GM04503 (cell line): ENCODE measurements at regions not wholly inside any gene's neighbourhood (a gene's known extent, or its start where the extent isn't known, plus 50 kb on each side); places are given as distances from the start of the nearest gene placed in this dataset.

ENCODE experiments used
- DNase-seq: peaks from one replicate; pipeline ENCODE4 v3.0.0-alpha.2; 2012; ENCODE audit warnings: low read depth

DNA sequence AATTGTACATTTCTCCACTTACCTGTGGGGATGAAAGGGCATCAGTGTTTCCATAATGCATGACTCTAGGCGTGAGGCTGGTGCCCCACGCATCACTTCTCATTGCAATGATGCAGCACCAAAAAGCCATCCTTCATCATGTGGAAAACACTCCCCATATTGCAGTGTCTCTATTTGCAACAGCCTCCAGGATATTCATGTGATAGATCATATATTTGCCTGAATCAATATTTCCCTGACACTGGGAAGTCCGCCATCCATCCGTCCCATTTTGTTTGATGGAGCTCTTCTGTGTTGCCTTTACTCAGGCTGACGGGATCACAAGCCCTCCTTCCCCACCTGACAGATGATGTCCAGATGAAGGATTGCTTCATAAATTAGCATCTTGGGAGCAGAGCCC is 74.5 kb upstream of the CAMK1G start:
- no peak for DNase-seq

GRCh38 chr1:209510063-209510462 is 73.5 kb upstream of the CAMK1G start:
- no peak for DNase-seq

- no peak for DNase-seq
Measured at GRCh38 chr1:209511169-209511568, 72.3 kb upstream of the CAMK1G start.

DNA sequence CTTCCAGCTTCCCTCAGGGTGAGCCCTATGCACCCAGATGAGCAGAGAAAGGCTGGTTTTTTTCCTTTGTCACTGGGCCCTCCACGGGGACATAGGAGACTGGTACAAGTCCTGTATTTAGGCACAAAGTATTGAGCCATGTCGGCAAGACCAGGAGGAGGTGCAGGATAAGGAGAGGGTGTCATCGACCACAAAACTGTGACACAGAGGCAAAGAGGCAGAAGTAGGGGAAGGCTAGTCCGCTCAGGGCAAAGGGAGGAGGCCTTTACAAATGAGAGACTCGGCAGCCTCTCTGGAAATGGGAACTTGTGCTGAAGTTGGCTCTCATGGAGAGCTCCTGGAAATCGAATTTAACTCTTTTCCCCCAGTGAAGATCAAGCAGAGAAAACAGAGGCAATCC is 70.7 kb upstream of the CAMK1G start:
- DNase-seq: no peak

- DNase-seq: no peak
Measured at GRCh38 chr1:209513226-209513625, 70.3 kb upstream of the CAMK1G start.

DNA sequence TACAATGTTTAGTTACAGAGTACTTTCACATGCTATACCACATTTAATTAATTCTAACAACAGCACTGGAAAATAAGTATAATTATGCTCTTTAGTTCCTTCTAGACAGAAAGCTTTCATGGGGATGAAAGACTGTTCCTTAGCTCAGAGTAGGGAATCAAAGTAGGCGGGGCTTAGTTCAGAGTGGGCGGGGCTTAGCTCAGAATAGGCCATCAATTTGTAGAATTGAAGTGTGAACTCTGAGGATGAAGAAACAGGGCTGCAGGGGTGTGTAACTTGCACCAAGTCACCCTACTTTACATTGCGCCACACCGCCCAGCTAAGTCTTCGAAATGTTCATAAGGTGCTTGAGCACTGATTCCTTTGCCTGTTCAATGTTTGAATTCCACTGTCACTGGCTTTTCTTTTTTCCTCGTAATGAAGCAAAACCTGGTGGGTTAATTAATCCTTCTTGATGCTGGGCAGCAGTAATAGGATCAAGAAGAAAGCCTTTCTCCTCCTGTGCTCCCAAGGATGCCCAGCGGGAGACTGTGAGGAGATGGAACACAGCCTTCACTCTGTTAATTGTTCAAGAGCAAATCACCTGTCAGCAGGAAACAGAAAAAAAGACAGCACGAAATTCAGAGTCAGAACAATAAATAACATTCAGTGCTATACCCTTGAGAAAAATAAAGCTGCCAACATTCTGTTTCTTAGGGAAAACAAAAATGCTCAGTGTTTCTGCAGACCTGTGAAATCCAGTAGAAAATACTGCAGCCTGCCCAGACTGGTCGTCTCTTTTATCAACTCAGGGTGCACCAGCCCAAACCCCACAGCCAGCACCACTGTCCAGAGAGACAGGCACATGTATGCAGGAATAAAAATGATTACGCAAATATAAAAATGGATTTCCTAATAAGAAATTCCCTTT is 66.5 kb upstream of the CAMK1G start:
- no peak for DNase-seq

DNA sequence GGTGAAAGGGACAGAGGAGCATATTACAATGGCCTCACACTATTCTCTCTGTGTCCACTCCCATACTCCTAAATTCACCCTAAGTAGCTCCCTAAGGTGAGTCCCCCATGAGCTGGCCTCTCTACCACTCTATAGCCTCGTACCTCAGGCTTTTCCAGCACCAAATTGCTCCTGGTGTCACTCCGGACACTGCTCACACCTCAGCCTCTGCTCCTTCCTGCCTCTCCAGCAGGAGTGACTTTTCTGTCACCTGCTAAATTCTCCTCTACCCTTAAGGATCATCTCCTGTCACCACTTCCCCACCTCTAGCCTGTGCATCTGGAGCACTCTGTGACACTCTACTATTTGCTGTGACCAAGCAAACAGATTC is 65.8 kb upstream of the CAMK1G start:
- DNase-seq: no peak

- DNase-seq: no peak
Measured at GRCh38 chr1:209519786-209520185, 63.7 kb upstream of the CAMK1G start.

DNA sequence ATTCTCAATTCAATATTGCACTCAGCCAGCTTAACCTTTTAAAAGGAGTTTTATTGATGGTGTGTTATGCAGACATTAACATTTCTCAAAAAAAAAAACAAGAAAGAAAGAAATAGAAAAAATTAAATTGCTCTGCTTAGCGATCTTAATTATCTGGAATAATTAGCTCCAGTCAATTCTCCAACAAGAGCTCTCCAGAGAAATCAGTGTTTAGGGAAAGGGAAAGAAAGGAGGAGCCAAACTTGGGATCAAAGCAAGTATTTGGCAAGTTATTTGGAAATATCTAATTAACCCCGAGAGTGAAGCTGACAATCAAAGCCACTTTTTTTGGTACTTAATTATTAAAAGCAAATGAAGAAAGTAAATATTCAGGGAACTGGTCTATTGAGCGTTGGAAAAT is 60.7 kb upstream of the CAMK1G start:
- no peak for DNase-seq

GRCh38 chr1:209526137-209526536 is 57.4 kb upstream of the CAMK1G start:
- DNase-seq: no peak

GRCh38 chr1:209527372-209527771 is 56.1 kb upstream of the CAMK1G start:
- peak; percentile 39 for DNase-seq

GRCh38 chr1:209527993-209528717 is 55.4 kb upstream of the CAMK1G start:
- DNase-seq: no peak

DNA sequence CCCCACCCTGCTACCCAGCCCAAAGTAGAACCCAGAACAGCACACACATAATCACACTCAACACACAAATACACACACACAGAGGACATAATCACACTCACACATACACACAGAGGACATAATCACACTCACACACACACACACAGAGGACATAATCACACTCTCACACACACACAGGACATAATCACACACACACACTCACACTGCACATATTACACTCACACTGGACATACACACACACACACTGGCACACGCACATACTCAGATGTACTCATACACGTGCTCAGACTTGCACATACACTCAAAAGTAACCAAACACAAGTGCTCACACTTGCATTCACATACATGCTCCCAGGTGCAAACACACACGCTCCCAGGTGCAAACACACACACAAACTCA is 54.3 kb upstream of the CAMK1G start:
- DNase-seq: no peak

GRCh38 chr1:209531006-209531405 is 52.5 kb upstream of the CAMK1G start:
- DNase-seq: no peak

DNA sequence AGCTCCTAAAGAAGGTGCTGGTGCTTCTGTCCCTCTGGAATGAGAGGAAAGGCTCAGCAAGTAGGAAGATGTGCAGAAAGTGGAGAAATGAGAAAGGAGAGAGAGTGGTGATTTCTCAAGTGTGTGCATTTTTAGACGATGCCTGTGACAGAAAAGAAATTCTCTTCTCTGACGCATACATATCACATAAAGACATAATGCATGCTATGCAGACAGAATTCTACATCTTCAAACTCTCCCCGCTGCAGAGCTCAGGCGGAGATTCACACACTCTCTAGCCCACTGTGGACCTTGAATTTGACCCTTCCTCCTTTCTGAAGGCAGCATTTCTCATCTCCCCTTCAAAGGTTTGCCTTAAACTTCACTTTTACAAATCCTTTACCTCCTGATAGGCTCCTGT is 52.0 kb upstream of the CAMK1G start:
- DNase-seq: no peak
